HG03159 (cell line): ENCODE measurements at regions not wholly inside any gene's neighbourhood (a gene's known extent, or its start where the extent isn't known, plus 50 kb on each side); places are given as distances from the start of the nearest gene placed in this dataset.
A peak's percentile ranks its signal among the peaks of the same experiment; 100 is the strongest.
"Not testable (repeated sequence)": the region's sequence is repeated elsewhere in the genome, so short reads cannot be mapped to it uniquely, and the experiment has no call there.

Experiments used
- ATAC-seq: cut with Tn5 transposase; IDR thresholded peaks from one replicate; pipeline ENCODE4 v1.9.1; 2021; ENCODE audit warnings: mild to moderate bottlenecking, moderate library complexity; ENCODE audit not compliant: unreplicated experiment

GRCh38 chr6:117761610-117762009 lies 86.3 kb downstream of the NUS1 start:
- ATAC-seq, result no peak

GRCh38 chr6:117771403-117771802 lies 96.1 kb downstream of the NUS1 start:
- peak; percentile 98 for ATAC-seq

- peak; percentile 39 for ATAC-seq
These were observed 101.2 kb downstream of the NUS1 start for GRCh38 chr6:117776441-117776840.

- no peak for ATAC-seq
These were observed 106.3 kb downstream of the NUS1 start for GRCh38 chr6:117781550-117781949.

- no peak for ATAC-seq
These were observed 108.0 kb downstream of the NUS1 start for GRCh38 chr6:117783279-117783678.

GRCh38 chr6:117791012-117791411 lies 115.7 kb downstream of the NUS1 start:
- no peak for ATAC-seq

- no peak for ATAC-seq
These were observed 111.8 kb upstream of the SLC35F1 start for GRCh38 chr6:117795234-117795633.

GRCh38 chr6:117798819-117799218 lies 108.2 kb upstream of the SLC35F1 start:
- ATAC-seq, result not testable (repeated sequence)

- no peak for ATAC-seq
These were observed 96.8 kb upstream of the SLC35F1 start for GRCh38 chr6:117810269-117810668.

GRCh38 chr6:117817499-117817898 lies 89.6 kb upstream of the SLC35F1 start:
- ATAC-seq, result no peak

- no peak for ATAC-seq
These were observed 89.1 kb upstream of the SLC35F1 start for GRCh38 chr6:117817992-117818391.

GRCh38 chr6:117818449-117818848 lies 88.6 kb upstream of the SLC35F1 start:
- no peak for ATAC-seq

- ATAC-seq, result no peak
These were observed 77.3 kb upstream of the SLC35F1 start for GRCh38 chr6:117829594-117830319.

GRCh38 chr6:117837261-117837660 lies 69.8 kb upstream of the SLC35F1 start:
- ATAC-seq, result no peak

- no peak for ATAC-seq
These were observed 66.5 kb upstream of the SLC35F1 start for GRCh38 chr6:117840541-117840983.

GRCh38 chr6:117847912-117848311 lies 59.2 kb upstream of the SLC35F1 start:
- ATAC-seq, result no peak

- ATAC-seq, result no peak
These were observed 58.0 kb upstream of the SLC35F1 start for GRCh38 chr6:117849087-117849486.
